ENCODE measurements at regions not wholly inside any gene's neighbourhood (a gene's known extent, or its start where the extent isn't known, plus 50 kb on each side); places are given as distances from the start of the nearest gene placed in this dataset.

GRCh38 chr17:59454633-59455105, 110.7 kb upstream of the DHX40 start:
- TF ChIP-seq POLR2A (IDR thresholded peaks at IDR 0.05) (no peak), CTCF (IDR thresholded peaks at IDR 0.05) (no peak)
